Panc1 (cell line): ENCODE measurements at regions not wholly inside any gene's neighbourhood (a gene's known extent, or its start where the extent isn't known, plus 50 kb on each side); places are given as distances from the start of the nearest gene placed in this dataset.

Source experiments
- ATAC-seq: fragments of 200-7000 bp; cut with Tn5 transposase; 2 replicates; pipeline ENCODE4 v1.9.1; 2020; ENCODE audit warnings: mild to moderate bottlenecking, moderate library complexity
- BruUV-seq: library from RNA; stranded (reverse); fragments of 400-500 nt; replicated peaks from 2 replicates; lab custom pipeline; 2021; lab: Mats Ljungman, UMichigan
- CTCF ChIA-PET: fragments of 300-600 bp; sonication (Branson Sonifier 250); formaldehyde crosslinking; loops from one replicate; lab custom pipeline; 2022; ENCODE audit warnings: antibody characterized with exemption; lab: Charles Lee
- POLR2A ChIA-PET: fragments of 300-600 bp; sonication (Branson Sonifier 250); formaldehyde crosslinking; loops from one replicate; lab custom pipeline; 2022; ENCODE audit warnings: antibody characterized with exemption; lab: Charles Lee
- DNase-seq: peaks from one replicate; pipeline ENCODE4 v3.0.0-alpha.2; 2010; ENCODE audit warnings: low read depth, low spot score
- H3K27ac ChIP-seq: 2 replicates; pipeline ENCODE4 v1.5.1; 2011; ENCODE audit warnings: mild to moderate bottlenecking, low read length, inconsistent platforms
- H3K27me3 ChIP-seq: fragments of 200-500 bp; sonication (Bioruptor generic); 2 replicates; pipeline ENCODE4 v1.6.0; 2014; ENCODE audit warnings: low read length, inconsistent platforms; ENCODE audit not compliant: control insufficient read depth, insufficient read depth
- H3K36me3 ChIP-seq: fragments of 200-500 bp; sonication (Bioruptor generic); 2 replicates; pipeline ENCODE4 v1.5.1; 2014; ENCODE audit warnings: inconsistent platforms, mild to moderate bottlenecking, low read length, moderate library complexity; ENCODE audit not compliant: control insufficient read depth, insufficient read depth
- H3K4me1 ChIP-seq: 2 replicates; pipeline ENCODE4 v1.5.1; 2011; ENCODE audit warnings: inconsistent platforms, mild to moderate bottlenecking, low read length, moderate library complexity; ENCODE audit not compliant: control insufficient read depth, insufficient read depth
- H3K4me3 ChIP-seq, 2 experiments: 2 replicates each; pipeline ENCODE4 v1.5.1; 2011 to 2012; ENCODE audit warnings: low read depth in 2 of 2, low read length in 2 of 2, mild to moderate bottlenecking in 2 of 2, inconsistent platforms in 1 of 2, moderate library complexity in 1 of 2
- H3K9me3 ChIP-seq: fragments of 200-500 bp; sonication (Bioruptor generic); 2 replicates; pipeline ENCODE4 v1.5.1; 2014; ENCODE audit warnings: low read depth, mild to moderate bottlenecking, inconsistent platforms, low read length, moderate library complexity; ENCODE audit not compliant: control insufficient read depth, insufficient read depth
- POLR2AphosphoS5 ChIP-seq: IDR thresholded peaks from 2 replicates; pipeline ENCODE4 v1.6.1; 2012; ENCODE audit warnings: mild to moderate bottlenecking, low read depth, low read length, moderate library complexity
- SIN3A ChIP-seq: IDR thresholded peaks from 2 replicates; pipeline ENCODE4 v1.6.1; 2012; ENCODE audit warnings: low read depth, mild to moderate bottlenecking, low read length, moderate library complexity, borderline replicate concordance; ENCODE audit not compliant: insufficient read depth
- TCF7L2 ChIP-seq: IDR thresholded peaks from 2 replicates; pipeline ENCODE4 v1.6.1; 2011; ENCODE audit warnings: mild to moderate bottlenecking, low read depth, low read length, inconsistent platforms
- in situ Hi-C: cut with HindIII; loops from 2 replicates; pipeline ENCODE4 v1.10.0; 2016; ENCODE audit warnings: low sequenced_read_pairs, low pct_unique_long_range_greater_than_20kb
- intact Hi-C: fragments of 100-400 bp; cut with micrococcal nuclease; formaldehyde crosslinking; loops from one replicate; pipeline ENCODE4 v1.10.0; 2022; ENCODE audit not compliant: unreplicated experiment
- TF ChIP-seq, protein P1 (sequence below): fragments of 450-650 bp; IDR thresholded peaks from 2 replicates; pipeline ENCODE4 v1.5.1; 2017; ENCODE audit warnings: mild to moderate bottlenecking
- TF ChIP-seq, protein P2 (sequence below), 2 experiments: IDR thresholded peaks; 2 replicates each; pipeline ENCODE4 v1.6.1; 2011 to 2012; ENCODE audit warnings: low read depth in 2 of 2, control low read depth in 1 of 2, low read length in 1 of 2, mild to moderate bottlenecking in 1 of 2, moderate library complexity in 1 of 2; ENCODE audit not compliant: insufficient read depth in 1 of 2

DNA sequence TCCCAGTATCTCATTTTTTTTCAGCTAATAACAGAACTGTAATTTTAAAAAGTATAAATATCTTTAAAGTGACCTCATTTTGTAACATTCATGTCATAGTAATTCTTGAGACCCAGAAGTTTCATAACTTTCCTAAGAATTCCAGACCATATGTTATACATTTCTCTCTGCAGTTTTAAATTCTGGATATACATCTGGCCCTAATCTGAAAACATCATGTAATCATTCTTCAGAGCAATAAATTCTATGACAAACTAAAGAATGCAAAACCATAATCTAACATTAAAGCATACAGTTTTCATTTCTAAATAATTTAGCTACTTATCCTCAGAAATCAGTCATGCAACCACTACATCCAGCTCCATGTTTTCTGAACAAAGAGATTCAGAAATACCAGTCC lies 198.3 kb upstream of the SLC35G4 start:
- ATAC-seq = no peak
- H3K27me3 ChIP-seq = no peaks in the 10 kb centered on the region
- no TSS peak for BruUV-seq
- TF ChIP-seq, protein P1, sequence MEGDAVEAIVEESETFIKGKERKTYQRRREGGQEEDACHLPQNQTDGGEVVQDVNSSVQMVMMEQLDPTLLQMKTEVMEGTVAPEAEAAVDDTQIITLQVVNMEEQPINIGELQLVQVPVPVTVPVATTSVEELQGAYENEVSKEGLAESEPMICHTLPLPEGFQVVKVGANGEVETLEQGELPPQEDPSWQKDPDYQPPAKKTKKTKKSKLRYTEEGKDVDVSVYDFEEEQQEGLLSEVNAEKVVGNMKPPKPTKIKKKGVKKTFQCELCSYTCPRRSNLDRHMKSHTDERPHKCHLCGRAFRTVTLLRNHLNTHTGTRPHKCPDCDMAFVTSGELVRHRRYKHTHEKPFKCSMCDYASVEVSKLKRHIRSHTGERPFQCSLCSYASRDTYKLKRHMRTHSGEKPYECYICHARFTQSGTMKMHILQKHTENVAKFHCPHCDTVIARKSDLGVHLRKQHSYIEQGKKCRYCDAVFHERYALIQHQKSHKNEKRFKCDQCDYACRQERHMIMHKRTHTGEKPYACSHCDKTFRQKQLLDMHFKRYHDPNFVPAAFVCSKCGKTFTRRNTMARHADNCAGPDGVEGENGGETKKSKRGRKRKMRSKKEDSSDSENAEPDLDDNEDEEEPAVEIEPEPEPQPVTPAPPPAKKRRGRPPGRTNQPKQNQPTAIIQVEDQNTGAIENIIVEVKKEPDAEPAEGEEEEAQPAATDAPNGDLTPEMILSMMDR = no peak
- no peak for TF ChIP-seq SIN3A
- TF ChIP-seq POLR2AphosphoS5 = no peak
- TF ChIP-seq TCF7L2 = no peak
- TF ChIP-seq, protein P2, sequence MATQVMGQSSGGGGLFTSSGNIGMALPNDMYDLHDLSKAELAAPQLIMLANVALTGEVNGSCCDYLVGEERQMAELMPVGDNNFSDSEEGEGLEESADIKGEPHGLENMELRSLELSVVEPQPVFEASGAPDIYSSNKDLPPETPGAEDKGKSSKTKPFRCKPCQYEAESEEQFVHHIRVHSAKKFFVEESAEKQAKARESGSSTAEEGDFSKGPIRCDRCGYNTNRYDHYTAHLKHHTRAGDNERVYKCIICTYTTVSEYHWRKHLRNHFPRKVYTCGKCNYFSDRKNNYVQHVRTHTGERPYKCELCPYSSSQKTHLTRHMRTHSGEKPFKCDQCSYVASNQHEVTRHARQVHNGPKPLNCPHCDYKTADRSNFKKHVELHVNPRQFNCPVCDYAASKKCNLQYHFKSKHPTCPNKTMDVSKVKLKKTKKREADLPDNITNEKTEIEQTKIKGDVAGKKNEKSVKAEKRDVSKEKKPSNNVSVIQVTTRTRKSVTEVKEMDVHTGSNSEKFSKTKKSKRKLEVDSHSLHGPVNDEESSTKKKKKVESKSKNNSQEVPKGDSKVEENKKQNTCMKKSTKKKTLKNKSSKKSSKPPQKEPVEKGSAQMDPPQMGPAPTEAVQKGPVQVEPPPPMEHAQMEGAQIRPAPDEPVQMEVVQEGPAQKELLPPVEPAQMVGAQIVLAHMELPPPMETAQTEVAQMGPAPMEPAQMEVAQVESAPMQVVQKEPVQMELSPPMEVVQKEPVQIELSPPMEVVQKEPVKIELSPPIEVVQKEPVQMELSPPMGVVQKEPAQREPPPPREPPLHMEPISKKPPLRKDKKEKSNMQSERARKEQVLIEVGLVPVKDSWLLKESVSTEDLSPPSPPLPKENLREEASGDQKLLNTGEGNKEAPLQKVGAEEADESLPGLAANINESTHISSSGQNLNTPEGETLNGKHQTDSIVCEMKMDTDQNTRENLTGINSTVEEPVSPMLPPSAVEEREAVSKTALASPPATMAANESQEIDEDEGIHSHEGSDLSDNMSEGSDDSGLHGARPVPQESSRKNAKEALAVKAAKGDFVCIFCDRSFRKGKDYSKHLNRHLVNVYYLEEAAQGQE (IDR thresholded peaks at IDR 0.05; ENCODE audit: insufficient read depth in 1 of 2, low read depth in 2 of 2, low read length in 1 of 2) = no peak
- H3K27ac ChIP-seq = no peak overlapping the region
- intact Hi-C loops = no loop called here
- no peaks in the 10 kb centered on the region for H3K4me1 ChIP-seq
- ChIA-PET POLR2A (no interaction called here), CTCF (no interaction called here)
- in situ Hi-C loops = no loop called here
- DNase-seq = no peak
- H3K9me3 ChIP-seq = no peaks in the 10 kb centered on the region
- no peak overlapping the region for H3K4me3 ChIP-seq
- H3K36me3 ChIP-seq = no peaks in the 10 kb centered on the region

DNA sequence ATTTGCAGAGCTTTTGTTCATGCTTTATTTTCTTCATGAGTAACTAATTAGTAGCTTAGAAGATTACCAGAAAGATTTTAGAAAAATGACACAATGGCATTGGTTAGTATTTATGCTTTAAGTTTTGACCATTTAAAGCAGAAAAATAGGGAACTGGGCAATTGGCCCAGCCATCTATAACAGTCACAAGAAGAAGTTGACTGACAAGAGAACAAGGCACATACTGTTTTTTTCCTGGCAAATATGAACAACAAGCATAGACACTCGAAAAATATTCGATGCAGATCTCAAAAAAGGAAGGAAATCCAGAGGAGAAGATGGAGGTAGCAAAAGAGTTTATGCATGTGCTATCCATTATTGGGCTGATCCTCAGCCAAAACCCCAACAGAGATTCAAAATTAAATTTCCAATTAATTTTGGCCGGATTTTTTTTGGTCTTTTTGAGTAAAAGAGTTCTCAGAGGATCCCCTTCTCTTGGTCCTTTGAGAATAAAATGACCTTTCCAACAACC lies 200.8 kb upstream of the SLC35G4 start:
- no TSS peak for BruUV-seq
- Histone ChIP-seq H3K36me3 (no peaks in the 10 kb centered on the region), H3K9me3 (no peaks in the 10 kb centered on the region), H3K27me3 (no peaks in the 10 kb centered on the region), H3K27ac (no peak overlapping the region), H3K4me3 (no peak overlapping the region), H3K4me1 (no peaks in the 10 kb centered on the region)
- no peak for ATAC-seq
- intact Hi-C loops (no loop called here), in situ Hi-C loops (no loop called here)
- DNase-seq = no peak
- ChIA-PET CTCF (no interaction called here), POLR2A (no interaction called here)
- TF ChIP-seq, protein P2 (IDR thresholded peaks at IDR 0.05; ENCODE audit: insufficient read depth in 1 of 2, low read depth in 2 of 2, low read length in 1 of 2) = no peak
- TF ChIP-seq, protein P1 = no peak
- TF ChIP-seq SIN3A (no peak), TCF7L2 (no peak), POLR2AphosphoS5 (no peak)
